GM10248 (cell line): ENCODE measurements at regions not wholly inside any gene's neighbourhood (a gene's known extent, or its start where the extent isn't known, plus 50 kb on each side); places are given as distances from the start of the nearest gene placed in this dataset.

Source experiments
- CTCF ChIA-PET: fragments of 300-600 bp; sonication (Branson Sonifier 250); formaldehyde crosslinking; extraction: SDS; loops from one replicate; lab custom pipeline; 2021; ENCODE audit warnings: antibody characterized with exemption; lab: Yijun Ruan, JAX
- POLR2A ChIA-PET: fragments of 350-650 bp; sonication (Branson Sonifier 250); formaldehyde crosslinking; extraction: SDS; loops from one replicate; lab custom pipeline; 2020; ENCODE audit warnings: antibody characterized with exemption; lab: Yijun Ruan, JAX
- DNase-seq: peaks from one replicate; pipeline ENCODE4 v3.0.0; 2012; ENCODE audit errors: extremely low spot score
- CTCF ChIP-seq: IDR thresholded peaks from 2 replicates; pipeline ENCODE4 v1.5.1; 2012; ENCODE audit warnings: mild to moderate bottlenecking, low read depth; ENCODE audit errors: extremely low read depth, missing control alignments, control extremely low read depth

GRCh38 chr20:48342822-48343513 is 484.8 kb downstream of the PREX1 start:
- ChIA-PET POLR2A (no interaction called here), CTCF (interaction anchor here (0.9 to 3.6 kb wide), 4 partner anchors 10 to 277 kb away, joined by 3 to 13 read pairs (median 6); no protein-coding TSS in a partner anchor)
- TF ChIP-seq CTCF: no peak
- DNase-seq: no peak

- ChIA-PET CTCF (interaction anchor here (0.9 kb wide), 1 partner anchor 10 kb away, joined by 3 read pairs; no protein-coding TSS in a partner anchor), POLR2A (no interaction called here)
- no peak for DNase-seq
Measured at GRCh38 chr20:48340883-48341281, 486.9 kb downstream of the PREX1 start.

GRCh38 chr20:48339986-48340882 is 487.6 kb downstream of the PREX1 start:
- CTCF ChIA-PET: interaction anchor here (0.9 to 2.8 kb wide), 3 partner anchors 11 to 280 kb away, joined by 3 to 18 read pairs (median 4); no protein-coding TSS in a partner anchor
- POLR2A ChIA-PET: no interaction called here
- TF ChIP-seq CTCF: no peak
- DNase-seq: no peak

More at GRCh38 chr20:48340883-48341281, 486.9 kb downstream of the PREX1 start:
- no peak for TF ChIP-seq CTCF

GRCh38 chr20:48339190-48339985 is 488.4 kb downstream of the PREX1 start:
- ChIA-PET POLR2A (no interaction called here), CTCF (interaction anchor here (0.7 to 2.8 kb wide), 7 partner anchors 10 to 281 kb away, joined by 3 to 18 read pairs (median 4); no protein-coding TSS in a partner anchor)
- peak; percentile 54 for DNase-seq
- no peak for TF ChIP-seq CTCF

GRCh38 chr20:48338717-48339116 is 489.1 kb downstream of the PREX1 start:
- ChIA-PET CTCF (interaction anchor here (0.8 to 2.8 kb wide), 6 partner anchors 12 to 282 kb away, joined by 3 to 18 read pairs (median 6); no protein-coding TSS in a partner anchor), POLR2A (no interaction called here)
- no peak for DNase-seq
- TF ChIP-seq CTCF: no peak
